AG10803 (cell line): ENCODE measurements at regions not wholly inside any gene's neighbourhood (a gene's known extent, or its start where the extent isn't known, plus 50 kb on each side); places are given as distances from the start of the nearest gene placed in this dataset.
A peak's percentile ranks its signal among the peaks of the same experiment; 100 is the strongest.

Experiments
- DNase-seq: peaks from one replicate; pipeline ENCODE4 v3.0.0; 2010; ENCODE audit warnings: low read depth
- H3K4me3 ChIP-seq: 2 replicates; pipeline ENCODE4 v1.5.1; 2011; ENCODE audit warnings: mild to moderate bottlenecking, low read length, control low read depth
- TF ChIP-seq, protein P1 (sequence below): conservative IDR thresholded peaks from 2 replicates; pipeline ENCODE4 v1.5.1; 2011; ENCODE audit warnings: mild to moderate bottlenecking, low read length, control low read depth, inconsistent platforms

- TF ChIP-seq, protein P1, sequence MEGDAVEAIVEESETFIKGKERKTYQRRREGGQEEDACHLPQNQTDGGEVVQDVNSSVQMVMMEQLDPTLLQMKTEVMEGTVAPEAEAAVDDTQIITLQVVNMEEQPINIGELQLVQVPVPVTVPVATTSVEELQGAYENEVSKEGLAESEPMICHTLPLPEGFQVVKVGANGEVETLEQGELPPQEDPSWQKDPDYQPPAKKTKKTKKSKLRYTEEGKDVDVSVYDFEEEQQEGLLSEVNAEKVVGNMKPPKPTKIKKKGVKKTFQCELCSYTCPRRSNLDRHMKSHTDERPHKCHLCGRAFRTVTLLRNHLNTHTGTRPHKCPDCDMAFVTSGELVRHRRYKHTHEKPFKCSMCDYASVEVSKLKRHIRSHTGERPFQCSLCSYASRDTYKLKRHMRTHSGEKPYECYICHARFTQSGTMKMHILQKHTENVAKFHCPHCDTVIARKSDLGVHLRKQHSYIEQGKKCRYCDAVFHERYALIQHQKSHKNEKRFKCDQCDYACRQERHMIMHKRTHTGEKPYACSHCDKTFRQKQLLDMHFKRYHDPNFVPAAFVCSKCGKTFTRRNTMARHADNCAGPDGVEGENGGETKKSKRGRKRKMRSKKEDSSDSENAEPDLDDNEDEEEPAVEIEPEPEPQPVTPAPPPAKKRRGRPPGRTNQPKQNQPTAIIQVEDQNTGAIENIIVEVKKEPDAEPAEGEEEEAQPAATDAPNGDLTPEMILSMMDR, result peak; percentile 96
- H3K4me3 ChIP-seq, result peak overlapping the region; percentile 22
Observed at GRCh38 chr6:141562851-141563763, 569.6 kb upstream of the GJE1 start.

DNA sequence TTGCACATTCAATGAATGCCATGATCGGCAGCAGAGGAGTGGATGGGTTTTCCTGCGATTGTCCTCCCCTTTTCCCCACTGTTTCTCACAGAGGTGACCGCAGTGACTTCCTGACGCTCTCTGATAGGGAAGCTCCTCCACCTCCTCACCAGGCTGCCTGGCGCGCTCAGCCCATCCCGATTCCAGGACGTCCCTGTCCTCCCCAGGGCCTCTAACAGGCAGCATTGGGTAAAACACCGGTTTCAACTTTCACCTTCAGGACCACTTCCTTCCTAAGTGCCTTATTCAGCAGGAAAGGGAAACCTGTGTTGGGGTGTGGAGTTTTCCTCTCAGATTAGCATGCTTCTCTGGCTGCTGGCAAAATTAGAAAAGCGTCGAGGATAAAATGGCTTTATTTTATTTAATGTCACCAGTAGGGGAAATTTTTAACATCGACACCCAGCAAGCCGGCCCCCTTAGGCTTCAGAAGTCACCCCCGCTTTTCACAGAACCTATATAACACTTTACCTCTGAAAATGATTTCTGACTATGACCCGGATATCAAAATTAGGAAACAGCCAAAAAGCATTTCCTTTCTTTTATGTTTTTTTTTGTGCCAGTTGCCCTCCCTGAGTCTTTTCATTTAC, 570.4 kb upstream of the GJE1 start:
- peak overlapping the region; percentile 11 for H3K4me3 ChIP-seq
- TF ChIP-seq, protein P1, result 0 out of 2 replicates have a peak, but pooled peaks have one; percentile 6
- DNase-seq, result peak; percentile 14

More at GRCh38 chr6:141562851-141563763, 569.6 kb upstream of the GJE1 start:
- DNase-seq, result peak; percentile 94

GRCh38 chr6:141561154-141561553, 571.6 kb upstream of the GJE1 start:
- TF ChIP-seq, protein P1, result no peak
- DNase-seq, result no peak
- H3K4me3 ChIP-seq, result no peak overlapping the region

- no peak overlapping the region for H3K4me3 ChIP-seq
- TF ChIP-seq, protein P1, result no peak
- DNase-seq, result peak; percentile 13
Observed at GRCh38 chr6:141552463-141552862, 580.3 kb upstream of the GJE1 start.

GRCh38 chr6:141552031-141552430, 580.7 kb upstream of the GJE1 start:
- DNase-seq, result no peak
- TF ChIP-seq, protein P1, result no peak
- no peak overlapping the region for H3K4me3 ChIP-seq

DNA sequence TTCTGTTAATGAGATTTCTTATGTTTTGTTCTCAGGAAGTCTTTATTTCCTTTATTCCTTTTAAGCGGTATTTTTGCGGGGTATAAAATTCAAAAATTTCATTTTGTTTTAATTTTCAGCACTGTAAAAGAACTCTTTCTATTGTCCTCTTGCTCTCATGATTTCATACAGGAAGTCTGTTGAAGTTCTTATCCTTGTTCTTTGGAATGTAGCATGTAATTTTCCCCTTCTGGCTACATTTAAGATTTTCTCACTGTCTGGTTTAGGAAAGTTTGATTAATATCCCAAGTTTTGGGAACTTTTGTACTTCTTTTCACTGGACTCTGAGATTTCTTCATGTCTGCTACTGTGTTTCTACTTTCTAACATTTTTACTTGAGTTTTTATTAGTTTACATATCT, 581.4 kb upstream of the GJE1 start:
- no peak for DNase-seq
- H3K4me3 ChIP-seq, result no peak overlapping the region
- TF ChIP-seq, protein P1, result no peak

GRCh38 chr6:141550471-141550870, 582.3 kb upstream of the GJE1 start:
- TF ChIP-seq, protein P1, result no peak

More at GRCh38 chr6:141550471-141550870, 582.3 kb upstream of the GJE1 start:
- DNase-seq, result no peak
- H3K4me3 ChIP-seq, result no peak overlapping the region
